Naive B cell (primary cell): ENCODE measurements at regions not wholly inside any gene's neighbourhood (a gene's known extent, or its start where the extent isn't known, plus 50 kb on each side); places are given as distances from the start of the nearest gene placed in this dataset.

ENCODE experiments used
- ATAC-seq, 2 donors: fragments of 150-1000 bp; cut with Tn5 transposase; 2 replicates each; pipeline ENCODE4 v1.10.0; 2021; ENCODE audit warnings: low read depth in 2 of 2, mild to moderate bottlenecking in 2 of 2, moderate library complexity in 2 of 2
- DNase-seq: peaks from one replicate; pipeline ENCODE4 v3.0.0; 2022
- H3K27ac Mint-ChIP-seq, 6 donors: one replicate each; pipeline ENCODE4 v1.8.0; 2020 to 2022; ENCODE audit warnings: mild to moderate bottlenecking in 6 of 6, mixed read lengths in 6 of 6, moderate library complexity in 5 of 6, inconsistent platforms in 2 of 6
- H3K27me3 Mint-ChIP-seq, 3 donors: one replicate each; pipeline ENCODE4 v1.8.0; 2021 to 2022; ENCODE audit warnings: mixed read lengths in 3 of 3, mild to moderate bottlenecking in 1 of 3
- H3K36me3 Mint-ChIP-seq, 2 donors: one replicate each; pipeline ENCODE4 v1.8.0; 2020 to 2022; ENCODE audit warnings: mixed read lengths in 2 of 2, inconsistent platforms in 1 of 2, mild to moderate bottlenecking in 1 of 2
- H3K4me1 Mint-ChIP-seq, 3 donors: one replicate each; pipeline ENCODE4 v1.8.0; 2020 to 2022; ENCODE audit warnings: mixed read lengths in 3 of 3, inconsistent platforms in 1 of 3, mild to moderate bottlenecking in 1 of 3, moderate library complexity in 1 of 3
- H3K4me3 Mint-ChIP-seq, 8 donors: one replicate each; pipeline ENCODE4 v1.8.0; 2020 to 2022; ENCODE audit warnings: mild to moderate bottlenecking in 8 of 8, mixed read lengths in 8 of 8, moderate library complexity in 8 of 8, inconsistent platforms in 2 of 8
- H3K9me3 Mint-ChIP-seq, 7 donors: one replicate each; pipeline ENCODE4 v1.8.0; 2020 to 2022; ENCODE audit warnings: mixed read lengths in 7 of 7, mild to moderate bottlenecking in 5 of 7, inconsistent platforms in 2 of 7, moderate library complexity in 1 of 7

DNA sequence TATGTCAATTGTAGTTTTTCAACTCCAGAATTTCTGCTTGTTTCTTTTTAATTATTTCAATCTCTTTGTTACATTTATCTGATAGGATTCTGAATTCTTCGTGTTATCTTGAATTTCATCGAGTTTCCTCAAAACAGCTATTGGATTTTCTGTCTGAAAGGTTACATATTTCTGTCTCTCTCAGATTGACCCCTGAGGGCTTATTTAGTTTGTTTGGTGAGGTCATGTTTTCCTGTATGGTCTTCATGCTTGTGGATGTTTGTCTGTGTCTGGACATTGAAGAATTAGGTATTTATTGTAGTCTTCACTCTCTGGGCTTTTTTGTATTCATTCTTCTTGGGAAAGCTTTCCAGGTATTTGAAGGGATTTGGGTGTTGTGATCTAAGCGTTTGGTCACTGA lies 85.6 kb downstream of the SNAPC1 start:
- Mint-ChIP-seq H3K27ac (no peak overlapping the region), H3K4me3 (no peak overlapping the region), H3K36me3 (peaks cover 0 to 8% of the 10 kb centered on the region in 2 donors), H3K9me3 (peaks cover 0 to 7% (median 5%) of the 10 kb centered on the region in 7 donors), H3K4me1 (no peaks in the 10 kb centered on the region), H3K27me3 (peaks cover 5 to 10% (median 7%) of the 10 kb centered on the region in 3 donors)
- DNase-seq (no peak), ATAC-seq (no peak)

DNA sequence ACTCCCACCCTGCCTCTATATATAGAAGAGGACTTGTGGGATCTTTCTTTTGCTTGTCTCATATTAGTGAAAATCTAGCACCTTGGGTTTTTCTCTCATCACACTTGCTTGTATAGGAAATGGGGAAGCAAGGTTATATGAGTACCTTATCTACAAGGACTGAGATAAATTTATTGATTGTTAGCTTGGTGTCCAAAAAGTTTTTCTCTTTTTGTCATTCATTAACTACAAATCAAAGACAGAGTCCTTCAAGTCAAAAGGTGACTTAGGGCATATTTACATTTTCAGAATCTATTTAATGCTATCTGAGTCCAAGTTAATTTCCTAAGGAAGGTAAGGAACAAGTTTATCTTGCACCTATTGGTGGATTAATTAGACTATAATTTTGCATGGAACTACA lies 92.7 kb downstream of the SNAPC1 start:
- ATAC-seq (no peak), DNase-seq (no peak)
- Mint-ChIP-seq H3K4me1 (peaks cover 0 to under 1% (median under 1%) of the 10 kb centered on the region in 3 donors), H3K27ac (no peak overlapping the region), H3K4me3 (no peak overlapping the region), H3K36me3 (peaks cover 0 to 8% of the 10 kb centered on the region in 2 donors), H3K27me3 (peaks cover 28 to 49% (median 38%) of the 10 kb centered on the region in 3 donors), H3K9me3 (peaks cover 0 to 2% (median 0%) of the 10 kb centered on the region in 7 donors)

DNA sequence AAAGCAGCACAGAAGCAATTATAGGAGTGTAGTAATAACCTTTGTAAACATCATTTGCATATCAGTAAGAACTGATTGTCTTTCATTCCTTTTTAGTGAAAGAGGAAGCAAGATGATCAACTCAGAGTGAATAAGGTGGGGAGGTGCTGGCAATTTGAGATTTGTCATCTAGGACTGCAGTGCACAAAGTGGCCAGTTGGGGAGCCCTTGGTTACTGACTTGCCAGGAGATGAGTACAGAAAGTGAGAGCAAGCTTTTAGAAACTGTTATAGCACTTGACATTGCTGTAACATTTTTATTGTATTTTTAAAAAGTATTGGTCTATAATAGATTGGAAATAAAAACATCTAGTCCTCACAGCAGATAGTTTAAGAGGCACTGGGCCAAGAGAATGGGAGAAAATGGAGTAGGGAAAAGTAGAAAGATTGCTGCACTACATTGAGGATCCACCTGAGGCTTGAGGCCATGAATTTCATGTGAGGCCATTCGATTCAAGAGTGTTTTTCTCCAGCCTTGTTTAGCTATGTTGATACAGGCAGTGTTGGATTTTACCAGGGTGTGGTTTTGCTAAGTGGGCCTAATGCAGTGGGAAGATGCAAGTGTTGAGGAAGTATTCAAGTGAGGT lies 98.2 kb downstream of the SNAPC1 start:
- peaks cover 0 to 5% of the 10 kb centered on the region in 2 donors for H3K36me3 Mint-ChIP-seq

DNA sequence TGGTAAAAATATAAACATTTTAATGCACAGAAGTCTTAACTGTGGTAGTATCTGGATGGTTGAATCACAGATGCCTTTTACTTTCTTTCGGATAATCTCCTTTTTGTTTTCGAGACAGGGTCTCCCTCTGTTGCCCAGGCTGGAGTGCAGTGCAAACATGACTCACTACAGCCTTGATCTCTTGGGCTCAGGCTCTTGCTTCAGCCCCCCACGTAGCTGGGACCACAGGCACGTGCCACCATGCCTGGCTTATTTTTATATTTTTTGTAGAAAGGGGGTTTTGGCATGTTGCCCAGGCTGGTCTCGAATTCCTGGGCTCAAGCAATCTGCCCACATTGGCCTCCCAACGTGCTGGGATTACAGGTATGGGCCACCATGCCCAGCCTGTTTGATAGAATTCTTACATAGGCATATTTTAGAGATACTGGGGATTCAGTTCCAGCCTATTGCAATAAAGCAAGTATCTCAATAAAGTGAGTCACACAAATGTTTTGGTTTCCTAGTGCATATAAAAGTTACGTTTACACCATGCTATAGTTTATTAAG lies 99.2 kb downstream of the SNAPC1 start:
- ATAC-seq (no peak), DNase-seq (no peak)
- Mint-ChIP-seq H3K9me3 (peaks cover 0 to 4% (median 0%) of the 10 kb centered on the region in 7 donors), H3K36me3 (peaks cover 0 to 5% of the 10 kb centered on the region in 2 donors), H3K27ac (no peak overlapping the region), H3K4me3 (no peak overlapping the region), H3K4me1 (peaks cover 10 to 11% (median 11%) of the 10 kb centered on the region in 3 donors), H3K27me3 (peaks cover 10 to 14% (median 13%) of the 10 kb centered on the region in 3 donors)

More for the DNA sequence above, 98.2 kb downstream of the SNAPC1 start:
- DNase-seq: peak; percentile 66
- peak overlapping the region in 1 of 6 donors; percentile 44 for H3K27ac Mint-ChIP-seq
- peak; percentile 98 to 99 for ATAC-seq
- peaks cover 10 to 11% (median 11%) of the 10 kb centered on the region in 3 donors for H3K4me1 Mint-ChIP-seq
- H3K4me3 Mint-ChIP-seq: no peak overlapping the region
- peaks cover 15 to 23% (median 22%) of the 10 kb centered on the region in 3 donors for H3K27me3 Mint-ChIP-seq
- peaks cover 0 to 4% (median 0%) of the 10 kb centered on the region in 7 donors for H3K9me3 Mint-ChIP-seq

DNA sequence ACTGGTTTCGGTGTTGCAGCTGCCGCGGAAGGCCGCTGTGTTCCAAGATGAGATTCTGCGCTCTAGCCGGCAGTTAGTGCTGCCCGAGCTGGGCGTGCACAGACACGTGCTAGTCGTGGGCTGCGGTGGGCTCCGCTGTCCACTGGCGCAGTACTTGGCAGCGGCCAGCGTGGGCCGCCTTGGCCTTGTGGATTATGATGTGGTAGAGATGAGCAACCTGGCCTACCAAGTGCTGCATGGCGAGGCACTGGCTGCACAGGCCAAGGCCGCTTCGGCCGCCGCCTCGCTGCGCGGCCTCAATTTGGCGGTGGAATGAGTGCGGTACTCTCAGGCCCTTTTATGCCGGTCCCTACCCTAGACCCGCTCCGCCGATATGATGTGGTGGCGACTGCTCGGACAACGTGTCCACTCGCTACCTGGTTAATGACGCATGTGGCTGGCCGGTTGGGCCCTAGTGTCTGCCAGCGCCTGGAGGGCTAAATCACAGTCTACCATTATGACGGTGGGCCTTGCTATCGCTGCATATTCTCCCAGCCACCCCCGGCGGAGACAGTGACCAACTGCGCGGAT lies 102.2 kb downstream of the SNAPC1 start:
- H3K27me3 Mint-ChIP-seq: no peaks in the 10 kb centered on the region
- peaks cover 11 to 18% (median 11%) of the 10 kb centered on the region in 3 donors for H3K4me1 Mint-ChIP-seq
- no peak overlapping the region for H3K27ac Mint-ChIP-seq
- DNase-seq: no peak
- no peak for ATAC-seq
- peaks cover 0 to 5% of the 10 kb centered on the region in 2 donors for H3K36me3 Mint-ChIP-seq
- H3K9me3 Mint-ChIP-seq: peaks cover 0 to 4% (median 0%) of the 10 kb centered on the region in 7 donors
- no peak overlapping the region for H3K4me3 Mint-ChIP-seq

DNA sequence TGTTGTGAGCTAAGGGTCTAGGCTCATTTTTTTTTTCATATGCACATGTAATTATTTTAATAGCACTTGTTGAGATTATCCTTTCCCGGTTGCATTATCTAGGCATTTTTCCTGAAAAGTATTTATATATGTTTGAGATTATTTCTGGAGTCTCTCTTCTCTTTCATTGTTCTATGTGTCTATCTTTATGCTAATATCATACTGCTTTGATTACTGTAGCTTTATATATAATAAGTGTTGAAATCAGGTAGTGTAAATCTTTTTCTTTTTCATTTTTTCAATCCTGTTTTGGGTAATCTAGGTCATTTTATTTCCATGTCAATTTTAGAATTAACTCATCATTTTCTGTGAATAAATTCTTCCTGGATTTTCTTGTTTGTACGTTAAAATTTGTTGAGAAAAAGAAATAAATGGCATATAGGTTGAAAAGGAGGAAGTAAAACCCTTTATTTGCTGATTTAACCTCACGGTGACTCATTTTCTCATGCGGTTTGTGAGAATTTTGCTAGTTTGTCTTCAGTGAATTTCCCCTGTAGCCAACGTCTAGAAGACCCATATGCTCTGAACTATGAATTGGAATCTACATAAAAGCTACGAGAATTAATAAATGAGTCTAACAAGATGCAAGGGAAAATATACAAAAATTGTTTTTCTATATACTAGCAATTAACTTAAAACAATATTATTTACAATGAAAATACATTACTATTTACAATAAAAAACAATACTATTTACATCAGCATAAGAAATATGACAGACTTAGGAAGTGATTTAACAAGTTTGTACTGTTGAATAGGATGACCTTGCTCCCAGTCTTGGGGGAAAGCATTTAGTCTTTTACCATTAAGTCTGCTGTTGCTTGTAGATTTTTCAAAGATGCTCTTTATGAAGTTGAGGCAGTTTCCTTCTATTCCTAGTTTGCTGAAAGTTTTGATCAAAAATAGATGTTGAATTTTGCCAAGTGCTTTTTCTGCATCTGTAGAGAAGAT lies 105.0 kb downstream of the SNAPC1 start:
- Mint-ChIP-seq H3K27me3 (peaks cover 0 to 11% (median 0%) of the 10 kb centered on the region in 3 donors), H3K36me3 (peaks cover 15 to 17% of the 10 kb centered on the region in 2 donors), H3K27ac (no peak overlapping the region), H3K4me1 (peaks cover under 1 to 8% (median 2%) of the 10 kb centered on the region in 3 donors), H3K9me3 (peaks cover 6 to 20% (median 11%) of the 10 kb centered on the region in 7 donors), H3K4me3 (no peak overlapping the region)
- no peak for DNase-seq
- peak; percentile 50 to 61 for ATAC-seq

DNA sequence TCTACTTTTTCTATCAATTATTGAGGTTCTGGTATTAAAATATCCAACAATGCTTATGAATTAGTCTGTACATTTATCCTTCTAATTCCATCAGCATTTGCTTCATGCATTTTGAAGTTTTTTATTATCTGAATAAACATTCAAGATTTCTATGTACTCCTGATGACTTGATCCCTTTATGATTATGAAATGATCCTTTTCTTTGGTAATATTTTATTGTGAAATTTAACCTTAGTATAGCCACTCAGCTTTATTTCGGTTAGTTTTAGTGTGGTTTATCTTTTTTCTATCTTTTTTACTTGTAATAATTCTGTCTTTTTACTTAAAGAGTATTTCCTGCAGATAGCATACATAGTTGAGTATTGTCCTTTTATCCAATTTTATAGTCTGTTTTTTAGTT lies 106.6 kb downstream of the SNAPC1 start:
- Mint-ChIP-seq H3K27me3 (peaks cover 0 to 11% (median 0%) of the 10 kb centered on the region in 3 donors), H3K9me3 (peaks cover 6 to 20% (median 11%) of the 10 kb centered on the region in 7 donors), H3K4me3 (no peak overlapping the region), H3K4me1 (peaks cover 10 to 21% (median 18%) of the 10 kb centered on the region in 3 donors), H3K36me3 (peaks cover 12 to 17% of the 10 kb centered on the region in 2 donors), H3K27ac (no peak overlapping the region)
- no peak for DNase-seq
- no peak for ATAC-seq

DNA sequence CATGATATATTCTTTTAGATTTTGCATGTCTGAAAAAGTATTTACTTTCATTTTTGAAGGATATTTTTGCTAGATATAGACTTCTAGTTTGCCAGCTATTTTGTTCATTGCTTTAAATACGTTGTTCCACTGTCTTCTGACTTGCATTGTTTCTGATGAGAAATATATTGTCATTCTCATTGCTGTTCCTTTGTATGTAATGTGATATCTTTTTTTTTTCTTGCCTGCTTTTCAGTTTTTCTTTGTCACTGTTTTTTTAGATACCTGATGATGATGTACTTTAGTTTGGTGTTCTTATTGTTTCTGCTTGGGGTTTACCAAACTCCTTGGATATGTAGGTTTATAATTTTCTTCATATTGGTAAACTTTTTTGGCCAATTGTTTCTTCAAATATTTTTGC lies 107.9 kb downstream of the SNAPC1 start:
- Mint-ChIP-seq H3K36me3 (peaks cover 10 to 17% of the 10 kb centered on the region in 2 donors), H3K9me3 (peaks cover 6 to 20% (median 11%) of the 10 kb centered on the region in 7 donors), H3K27me3 (peaks cover 0 to 11% (median 0%) of the 10 kb centered on the region in 3 donors), H3K4me1 (peaks cover 10 to 21% (median 18%) of the 10 kb centered on the region in 3 donors), H3K4me3 (no peak overlapping the region), H3K27ac (no peak overlapping the region)
- no peak for DNase-seq
- no peak for ATAC-seq

DNA sequence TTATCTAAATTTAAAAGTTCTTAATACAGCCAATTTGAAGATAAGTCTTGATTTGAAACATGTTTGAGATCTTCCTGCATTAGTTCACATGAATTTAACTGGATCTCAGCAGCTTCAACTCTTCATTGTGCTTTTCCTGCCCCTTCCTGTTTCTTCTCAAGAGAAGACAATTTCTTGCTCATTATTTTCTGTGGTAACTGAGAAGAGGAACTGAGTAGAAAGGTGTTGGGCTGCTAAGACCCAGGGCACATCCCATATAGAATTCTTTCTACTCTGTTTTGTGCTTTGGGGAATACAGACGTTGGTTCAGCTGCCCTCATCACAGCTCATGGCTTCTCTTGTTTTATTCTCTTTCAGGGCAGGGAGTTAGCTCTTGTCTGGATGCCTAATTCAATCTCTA lies 110.2 kb downstream of the SNAPC1 start:
- Mint-ChIP-seq H3K27ac (no peak overlapping the region), H3K36me3 (peaks cover 10 to 17% of the 10 kb centered on the region in 2 donors), H3K9me3 (peaks cover 6 to 20% (median 11%) of the 10 kb centered on the region in 7 donors), H3K4me1 (peaks cover 10 to 18% (median 17%) of the 10 kb centered on the region in 3 donors), H3K27me3 (peaks cover 0 to 23% (median 13%) of the 10 kb centered on the region in 3 donors), H3K4me3 (peak overlapping the region in 3 of 8 donors; percentile 10 to 39 (median 22))
- DNase-seq: peak; percentile 54
- peak; percentile 100 for ATAC-seq

DNA sequence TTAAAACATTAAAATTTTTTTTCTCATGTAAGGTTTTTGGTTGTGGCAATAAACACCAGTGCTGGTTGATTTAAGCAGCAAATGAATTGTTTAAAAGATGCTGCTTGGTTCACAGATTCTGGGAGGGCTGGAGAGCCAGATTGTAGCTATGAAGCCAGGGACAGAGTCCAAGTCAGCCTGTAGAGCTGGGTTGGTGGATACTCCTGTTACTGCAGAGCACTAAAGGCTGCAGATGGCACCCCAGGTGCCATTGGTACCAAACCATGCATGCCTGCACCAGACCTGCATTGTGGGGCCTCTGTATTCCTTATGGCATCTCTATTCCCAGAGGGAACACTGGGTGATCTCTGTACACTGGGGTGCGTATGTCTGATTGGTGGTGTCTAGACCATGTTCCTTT lies 113.3 kb downstream of the SNAPC1 start:
- peaks cover 10 to 18% (median 13%) of the 10 kb centered on the region in 3 donors for H3K4me1 Mint-ChIP-seq
- H3K9me3 Mint-ChIP-seq: peaks cover 5 to 10% (median 6%) of the 10 kb centered on the region in 7 donors
- no peak for DNase-seq
- no peak overlapping the region for H3K4me3 Mint-ChIP-seq
- peaks cover 5 to 25% (median 25%) of the 10 kb centered on the region in 3 donors for H3K27me3 Mint-ChIP-seq
- H3K27ac Mint-ChIP-seq: no peak overlapping the region
- peaks cover 8% of the 10 kb centered on the region in 2 donors for H3K36me3 Mint-ChIP-seq
- no peak for ATAC-seq

DNA sequence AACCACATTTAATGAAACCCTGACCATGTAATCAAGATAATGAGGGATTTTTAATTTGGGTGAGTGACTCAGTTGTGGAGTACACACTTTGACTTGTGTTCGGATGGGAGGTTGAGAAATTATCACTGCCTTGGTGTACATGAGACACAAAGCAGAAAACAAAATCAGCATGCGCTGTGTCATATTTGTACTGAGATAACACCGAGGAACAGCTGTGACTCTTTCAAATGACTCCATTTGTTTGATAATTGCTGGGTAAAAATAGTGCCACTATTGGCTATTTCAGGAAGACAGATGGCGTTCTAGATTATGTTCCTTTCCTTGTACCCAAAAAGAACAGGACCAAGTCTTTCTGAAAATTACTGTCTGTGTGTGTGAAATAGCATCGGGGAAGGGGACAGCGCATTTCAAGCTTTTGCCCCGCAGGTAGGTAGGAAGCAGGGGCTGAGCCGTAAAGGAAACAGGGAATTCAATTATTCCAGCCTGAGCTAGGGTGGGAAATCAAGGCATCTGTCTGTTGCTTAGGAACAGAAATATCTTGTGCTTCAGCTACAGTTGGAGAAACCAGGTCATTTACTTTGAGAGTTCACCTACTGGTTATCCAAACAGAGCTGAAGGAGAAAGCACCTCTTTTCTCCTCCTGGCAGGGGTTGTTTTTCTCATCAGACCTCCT lies 114.3 kb downstream of the SNAPC1 start:
- Mint-ChIP-seq H3K4me1 (peaks cover 10 to 18% (median 13%) of the 10 kb centered on the region in 3 donors), H3K27me3 (peaks cover 10 to 25% (median 20%) of the 10 kb centered on the region in 3 donors), H3K27ac (no peak overlapping the region), H3K36me3 (peaks cover 0 to 5% of the 10 kb centered on the region in 2 donors), H3K4me3 (no peak overlapping the region), H3K9me3 (peaks cover 0 to 4% (median 0%) of the 10 kb centered on the region in 7 donors)
- ATAC-seq: no peak
- DNase-seq: no peak

DNA sequence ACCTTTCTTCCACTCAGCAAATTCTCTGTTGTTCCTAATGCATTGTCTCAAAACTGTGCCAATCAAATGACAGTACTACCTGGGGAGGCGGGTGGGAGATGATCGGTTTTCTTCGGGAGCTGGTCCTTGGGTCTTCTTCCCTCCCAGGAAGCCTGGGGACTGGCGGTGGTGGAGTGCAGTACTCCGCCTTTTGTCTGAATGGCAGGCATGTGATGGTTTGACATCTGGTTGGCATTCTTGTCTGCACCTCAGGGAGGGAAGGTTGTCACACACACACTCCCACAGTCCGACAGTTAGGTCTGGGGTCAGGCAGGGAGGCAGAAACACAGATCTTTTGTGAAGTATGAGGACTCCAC lies 114.8 kb downstream of the SNAPC1 start:
- ATAC-seq (no peak), DNase-seq (no peak)
- Mint-ChIP-seq H3K27ac (no peak overlapping the region), H3K9me3 (peaks cover 0 to 4% (median 0%) of the 10 kb centered on the region in 7 donors), H3K4me1 (peaks cover 13 to 18% (median 14%) of the 10 kb centered on the region in 3 donors), H3K36me3 (peaks cover 0 to 10% of the 10 kb centered on the region in 2 donors), H3K4me3 (no peak overlapping the region), H3K27me3 (peaks cover 10 to 25% (median 20%) of the 10 kb centered on the region in 3 donors)
